ENCODE measurements at regions not wholly inside any gene's neighbourhood (a gene's known extent, or its start where the extent isn't known, plus 50 kb on each side); places are given as distances from the start of the nearest gene placed in this dataset.
"Not testable (repeated sequence)": the region's sequence is repeated elsewhere in the genome, so short reads cannot be mapped to it uniquely, and the experiment has no call there.

DNA sequence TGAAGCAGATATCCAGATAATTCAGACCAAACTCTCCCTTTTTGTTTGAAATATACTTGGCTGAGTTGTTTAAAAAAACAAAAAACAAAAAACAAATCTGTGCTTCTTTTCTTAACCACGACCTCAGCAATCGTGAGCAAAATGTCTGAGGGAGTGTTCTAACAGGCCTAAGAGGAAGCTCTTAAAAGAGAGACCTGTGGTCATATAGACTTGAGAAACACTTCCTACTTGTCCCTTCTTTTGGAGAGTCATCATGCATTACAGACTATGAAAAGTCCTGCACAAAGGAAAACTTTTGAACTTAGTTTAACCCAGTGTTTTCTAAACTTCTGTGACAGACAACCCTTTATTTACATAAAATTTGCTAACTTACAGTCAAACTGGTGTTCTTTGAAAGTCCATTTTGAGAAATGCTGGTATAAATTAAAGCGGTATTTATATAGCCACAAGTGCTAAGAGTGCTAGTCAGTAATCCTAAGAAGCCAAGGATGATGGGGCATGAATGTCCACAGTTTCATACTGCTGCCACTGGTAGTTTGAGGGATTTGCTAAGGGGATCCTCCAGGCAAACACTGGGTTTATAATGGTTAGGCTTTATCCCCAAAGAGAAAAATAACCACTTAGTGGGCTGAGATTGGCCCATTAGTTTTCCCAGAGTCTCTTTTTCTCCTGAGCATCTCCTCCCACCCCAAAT, 199.8 kb downstream of the LRRC70 start:
- Mint-ChIP-seq H3K9me3 (no peaks in the 10 kb centered on the region), H3K27me3 (ENCODE audit: insufficient read depth, low read depth) (peaks cover 2% of the 10 kb centered on the region), H3K4me1 (no peaks in the 10 kb centered on the region), H3K27ac (no peak overlapping the region), H3K4me3 (no peak overlapping the region), H3K36me3 (no peaks in the 10 kb centered on the region)
- no peaks in the 10 kb centered on the region for H3K36me3 ChIP-seq
- no peaks in the 10 kb centered on the region for H3K79me2 ChIP-seq (ENCODE audit: low read depth)
- H3K9ac ChIP-seq, result no peak overlapping the region
- no peak for TF ChIP-seq EZH2phosphoT487 (IDR thresholded peaks at IDR 0.05)
- no peak for TF ChIP-seq EZH2 (IDR thresholded peaks at IDR 0.05)
- TF ChIP-seq, protein P1, sequence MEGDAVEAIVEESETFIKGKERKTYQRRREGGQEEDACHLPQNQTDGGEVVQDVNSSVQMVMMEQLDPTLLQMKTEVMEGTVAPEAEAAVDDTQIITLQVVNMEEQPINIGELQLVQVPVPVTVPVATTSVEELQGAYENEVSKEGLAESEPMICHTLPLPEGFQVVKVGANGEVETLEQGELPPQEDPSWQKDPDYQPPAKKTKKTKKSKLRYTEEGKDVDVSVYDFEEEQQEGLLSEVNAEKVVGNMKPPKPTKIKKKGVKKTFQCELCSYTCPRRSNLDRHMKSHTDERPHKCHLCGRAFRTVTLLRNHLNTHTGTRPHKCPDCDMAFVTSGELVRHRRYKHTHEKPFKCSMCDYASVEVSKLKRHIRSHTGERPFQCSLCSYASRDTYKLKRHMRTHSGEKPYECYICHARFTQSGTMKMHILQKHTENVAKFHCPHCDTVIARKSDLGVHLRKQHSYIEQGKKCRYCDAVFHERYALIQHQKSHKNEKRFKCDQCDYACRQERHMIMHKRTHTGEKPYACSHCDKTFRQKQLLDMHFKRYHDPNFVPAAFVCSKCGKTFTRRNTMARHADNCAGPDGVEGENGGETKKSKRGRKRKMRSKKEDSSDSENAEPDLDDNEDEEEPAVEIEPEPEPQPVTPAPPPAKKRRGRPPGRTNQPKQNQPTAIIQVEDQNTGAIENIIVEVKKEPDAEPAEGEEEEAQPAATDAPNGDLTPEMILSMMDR (IDR thresholded peaks at IDR 0.05), result no peak
- no peaks in the 10 kb centered on the region for H4K20me1 ChIP-seq (ENCODE audit: low read depth)
- H3K4me3 ChIP-seq, result no peak overlapping the region
- H3K4me1 ChIP-seq, result no peaks in the 10 kb centered on the region
- peak; percentile 8 for DNase-seq (ENCODE audit: low spot score)
- H3K27me3 ChIP-seq, result no peaks in the 10 kb centered on the region
- no peak overlapping the region for H3K27ac ChIP-seq
- H3K9me3 ChIP-seq (ENCODE audit: low read depth), result no peaks in the 10 kb centered on the region
- H3F3A ChIP-seq (ENCODE audit: low read depth), result no peaks in the 10 kb centered on the region
- peak overlapping the region; percentile 77 for H2AFZ ChIP-seq (replicated peaks)
- no peak overlapping the region for H3K4me2 ChIP-seq

DNA sequence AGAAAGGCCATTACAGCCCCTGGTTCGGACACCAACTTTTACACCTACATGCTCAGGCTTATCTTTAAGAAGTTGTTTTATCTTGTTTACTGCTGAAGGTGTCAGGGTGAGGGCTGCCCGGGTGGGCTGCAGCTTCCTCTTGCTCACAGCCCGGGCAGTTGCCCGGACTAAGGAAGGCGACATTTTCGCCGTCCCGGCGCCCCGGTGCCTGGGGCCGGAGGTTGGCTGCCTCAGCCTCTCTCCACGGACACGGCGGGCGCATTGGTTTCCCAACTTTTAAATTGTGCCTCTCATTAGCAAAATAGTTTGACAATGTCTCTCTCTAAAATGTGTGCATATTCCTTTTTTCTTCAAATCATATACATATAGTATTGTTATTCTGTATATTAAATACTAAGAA, 198.5 kb downstream of the LRRC70 start:
- not testable (repeated sequence) for H3K27ac ChIP-seq; H3K9me3 ChIP-seq (ENCODE audit: low read depth); H3K36me3 ChIP-seq; H3K4me2 ChIP-seq; H3K4me3 ChIP-seq; H3K4me1 ChIP-seq; DNase-seq (ENCODE audit: low spot score); H3K4me3 Mint-ChIP-seq; H3K9me3 Mint-ChIP-seq; H3K79me2 ChIP-seq (ENCODE audit: low read depth); H3K27me3 Mint-ChIP-seq (ENCODE audit: insufficient read depth, low read depth); H4K20me1 ChIP-seq (ENCODE audit: low read depth); H3K27ac Mint-ChIP-seq; H3F3A ChIP-seq (ENCODE audit: low read depth); H2AFZ ChIP-seq (replicated peaks); H3K36me3 Mint-ChIP-seq; H3K27me3 ChIP-seq; H3K9ac ChIP-seq; H3K4me1 Mint-ChIP-seq

DNA sequence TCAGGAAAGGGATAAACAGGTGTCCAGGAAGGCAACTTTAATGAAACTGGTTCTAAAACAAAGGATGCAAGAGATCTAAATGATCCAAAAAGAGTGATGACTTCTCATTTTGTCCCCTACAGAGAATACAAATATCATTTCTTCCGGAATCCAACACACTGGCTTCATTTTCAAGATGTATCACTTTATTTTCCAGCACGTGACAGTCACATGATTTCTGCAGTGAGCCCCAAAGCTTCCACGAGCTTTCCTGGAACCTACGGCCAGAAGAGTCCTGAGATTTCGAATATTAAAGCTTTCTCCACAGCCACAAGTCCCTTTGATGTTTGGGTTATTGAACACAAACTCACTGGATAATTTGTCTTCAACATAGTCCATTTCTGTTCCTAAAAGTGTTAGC, 198.0 kb downstream of the LRRC70 start:
- not testable (repeated sequence) for H3K36me3 ChIP-seq; H3K4me3 Mint-ChIP-seq; H3K4me3 ChIP-seq; H3K4me2 ChIP-seq; H3K9me3 ChIP-seq (ENCODE audit: low read depth); H3K4me1 ChIP-seq; H3K4me1 Mint-ChIP-seq; H3K9me3 Mint-ChIP-seq; H3K27me3 Mint-ChIP-seq (ENCODE audit: insufficient read depth, low read depth); DNase-seq (ENCODE audit: low spot score); H3K9ac ChIP-seq; H3K27ac Mint-ChIP-seq; H3F3A ChIP-seq (ENCODE audit: low read depth); H3K36me3 Mint-ChIP-seq; H3K27me3 ChIP-seq; H3K27ac ChIP-seq; H4K20me1 ChIP-seq (ENCODE audit: low read depth); H3K79me2 ChIP-seq (ENCODE audit: low read depth)
- H2AFZ ChIP-seq (replicated peaks), result peak overlapping the region; percentile 57

DNA sequence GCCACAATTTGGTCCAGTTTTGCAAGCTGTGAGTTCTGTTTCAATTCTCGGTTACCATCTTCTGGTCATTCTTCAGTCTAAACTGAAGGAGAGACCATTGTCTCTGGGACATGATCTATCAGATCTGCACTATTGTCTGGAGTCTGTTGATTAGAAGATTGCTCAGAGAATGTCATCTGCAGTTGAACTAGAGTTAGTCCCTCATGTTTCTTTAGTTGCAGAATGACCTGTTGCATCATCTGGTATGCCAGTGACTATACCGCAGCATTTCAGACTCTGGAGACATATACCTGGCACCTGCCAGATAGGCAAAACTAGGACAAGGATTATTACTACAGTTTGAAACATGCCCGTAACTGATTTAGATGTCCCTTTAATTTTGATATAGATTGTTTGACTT, 194.8 kb downstream of the LRRC70 start:
- no peak overlapping the region for H3K27ac ChIP-seq
- H3K27me3 Mint-ChIP-seq (ENCODE audit: insufficient read depth, low read depth), result no peaks in the 10 kb centered on the region
- no peak overlapping the region for H3K4me3 ChIP-seq
- no peaks in the 10 kb centered on the region for H3F3A ChIP-seq (ENCODE audit: low read depth)
- no peaks in the 10 kb centered on the region for H4K20me1 ChIP-seq (ENCODE audit: low read depth)
- H3K27me3 ChIP-seq, result no peaks in the 10 kb centered on the region
- no peak overlapping the region for H3K4me2 ChIP-seq
- no peak overlapping the region for H3K9ac ChIP-seq
- no peaks in the 10 kb centered on the region for H3K9me3 Mint-ChIP-seq
- H2AFZ ChIP-seq (replicated peaks), result no peak overlapping the region
- TF ChIP-seq, protein P1 (IDR thresholded peaks at IDR 0.05), result no peak
- TF ChIP-seq EZH2 (IDR thresholded peaks at IDR 0.05) (no peak), EZH2phosphoT487 (IDR thresholded peaks at IDR 0.05) (no peak)
- no peaks in the 10 kb centered on the region for H3K4me1 Mint-ChIP-seq
- H3K4me1 ChIP-seq, result no peaks in the 10 kb centered on the region
- H3K27ac Mint-ChIP-seq, result no peak overlapping the region
- no peaks in the 10 kb centered on the region for H3K79me2 ChIP-seq (ENCODE audit: low read depth)
- no peak overlapping the region for H3K4me3 Mint-ChIP-seq
- no peaks in the 10 kb centered on the region for H3K9me3 ChIP-seq (ENCODE audit: low read depth)
- no peak for DNase-seq (ENCODE audit: low spot score)
- no peaks in the 10 kb centered on the region for H3K36me3 ChIP-seq
- no peaks in the 10 kb centered on the region for H3K36me3 Mint-ChIP-seq
